CD4-positive, alpha-beta T cell treated with Interleukin-4 for 4 hours (primary cell): ENCODE measurements at regions not wholly inside any gene's neighbourhood (a gene's known extent, or its start where the extent isn't known, plus 50 kb on each side); places are given as distances from the start of the nearest gene placed in this dataset.

Experiments used
- DNase-seq: peaks from one replicate; pipeline ENCODE4 v3.0.0-alpha.2; 2020

GRCh38 chr1:208807446-208808127 lies 563.4 kb upstream of the PLXNA2 start:
- DNase-seq = no peak

- no peak for DNase-seq
Measured at GRCh38 chr1:208808301-208808700, 564.1 kb upstream of the PLXNA2 start.

GRCh38 chr1:208809876-208810275 lies 565.7 kb upstream of the PLXNA2 start:
- DNase-seq = no peak

- DNase-seq = no peak
Measured at GRCh38 chr1:208818770-208819445, 574.7 kb upstream of the PLXNA2 start.

- DNase-seq = no peak
Measured at GRCh38 chr1:208820580-208821212, 576.5 kb upstream of the PLXNA2 start.

GRCh38 chr1:208821939-208822338 lies 577.8 kb upstream of the PLXNA2 start:
- DNase-seq = no peak

GRCh38 chr1:208825300-208825699 lies 581.1 kb upstream of the PLXNA2 start:
- no peak for DNase-seq

GRCh38 chr1:208829595-208829994 lies 585.4 kb upstream of the PLXNA2 start:
- DNase-seq = no peak

GRCh38 chr1:208834381-208835096 lies 590.4 kb upstream of the PLXNA2 start:
- no peak for DNase-seq

GRCh38 chr1:208835097-208835463 lies 590.9 kb upstream of the PLXNA2 start:
- DNase-seq = no peak

- DNase-seq = no peak
Measured at GRCh38 chr1:208835781-208836180, 591.6 kb upstream of the PLXNA2 start.

- DNase-seq = no peak
Measured at GRCh38 chr1:208837242-208837641, 593.1 kb upstream of the PLXNA2 start.

- no peak for DNase-seq
Measured at GRCh38 chr1:208841436-208841835, 597.3 kb upstream of the PLXNA2 start.

- no peak for DNase-seq
Measured at GRCh38 chr1:208842451-208842850, 598.3 kb upstream of the PLXNA2 start.

- DNase-seq = no peak
Measured at GRCh38 chr1:208844158-208844557, 600.0 kb upstream of the PLXNA2 start.

GRCh38 chr1:208848854-208849253 lies 604.7 kb upstream of the PLXNA2 start:
- no peak for DNase-seq

GRCh38 chr1:208850442-208850841 lies 606.3 kb upstream of the PLXNA2 start:
- no peak for DNase-seq

- DNase-seq = no peak
Measured at GRCh38 chr1:208851366-208851765, 607.2 kb upstream of the PLXNA2 start.

GRCh38 chr1:208852911-208853310 lies 608.7 kb upstream of the PLXNA2 start:
- no peak for DNase-seq

GRCh38 chr1:208855403-208855802 lies 611.2 kb upstream of the PLXNA2 start:
- no peak for DNase-seq

GRCh38 chr1:208857465-208857864 lies 613.3 kb upstream of the PLXNA2 start:
- no peak for DNase-seq

GRCh38 chr1:208858738-208859137 lies 614.6 kb upstream of the PLXNA2 start:
- DNase-seq = no peak

GRCh38 chr1:208864366-208864965 lies 620.3 kb upstream of the PLXNA2 start:
- no peak for DNase-seq
